GM19043 (cell line): ENCODE measurements at regions not wholly inside any gene's neighbourhood (a gene's known extent, or its start where the extent isn't known, plus 50 kb on each side); places are given as distances from the start of the nearest gene placed in this dataset.

ENCODE experiments used
- ATAC-seq: cut with Tn5 transposase; IDR thresholded peaks from one replicate; pipeline ENCODE4 v1.9.1; 2021; ENCODE audit warnings: low read depth; ENCODE audit not compliant: unreplicated experiment

GRCh38 chr10:43898592-43898991 lies 249.9 kb upstream of the ZNF32 start:
- no peak for ATAC-seq

GRCh38 chr10:43897765-43898419 lies 249.2 kb upstream of the ZNF32 start:
- ATAC-seq = no peak

GRCh38 chr10:43892062-43892770 lies 243.5 kb upstream of the ZNF32 start:
- ATAC-seq = no peak

- no peak for ATAC-seq
These were observed 242.6 kb upstream of the ZNF32 start for GRCh38 chr10:43891241-43891640.

GRCh38 chr10:43890124-43890523 lies 241.4 kb upstream of the ZNF32 start:
- ATAC-seq = no peak

- no peak for ATAC-seq
These were observed 239.9 kb upstream of the ZNF32 start for GRCh38 chr10:43888586-43888985.

GRCh38 chr10:43885842-43886241 lies 237.2 kb upstream of the ZNF32 start:
- no peak for ATAC-seq

- no peak for ATAC-seq
These were observed 236.6 kb upstream of the ZNF32 start for GRCh38 chr10:43885252-43885651.

- no peak for ATAC-seq
These were observed 235.9 kb upstream of the ZNF32 start for GRCh38 chr10:43884501-43885105.

- no peak for ATAC-seq
These were observed 234.0 kb upstream of the ZNF32 start for GRCh38 chr10:43882711-43883110.

- ATAC-seq = no peak
These were observed 233.0 kb upstream of the ZNF32 start for GRCh38 chr10:43881657-43882056.

GRCh38 chr10:43880160-43880559 lies 231.5 kb upstream of the ZNF32 start:
- ATAC-seq = no peak

GRCh38 chr10:43879742-43880141 lies 231.1 kb upstream of the ZNF32 start:
- ATAC-seq = no peak

GRCh38 chr10:43879162-43879561 lies 230.5 kb upstream of the ZNF32 start:
- ATAC-seq = no peak

GRCh38 chr10:43878386-43878785 lies 229.7 kb upstream of the ZNF32 start:
- ATAC-seq = no peak

- ATAC-seq = no peak
These were observed 228.3 kb upstream of the ZNF32 start for GRCh38 chr10:43876976-43877375.

- ATAC-seq = no peak
These were observed 226.3 kb upstream of the ZNF32 start for GRCh38 chr10:43874984-43875383.

GRCh38 chr10:43873717-43874116 lies 225.0 kb upstream of the ZNF32 start:
- ATAC-seq = no peak

GRCh38 chr10:43872644-43873043 lies 224.0 kb upstream of the ZNF32 start:
- no peak for ATAC-seq

- ATAC-seq = no peak
These were observed 222.9 kb upstream of the ZNF32 start for GRCh38 chr10:43871545-43871944.

GRCh38 chr10:43870968-43871439 lies 222.3 kb upstream of the ZNF32 start:
- no peak for ATAC-seq
